ENCODE measurements at regions not wholly inside any gene's neighbourhood (a gene's known extent, or its start where the extent isn't known, plus 50 kb on each side); places are given as distances from the start of the nearest gene placed in this dataset.
"Not testable (repeated sequence)": the region's sequence is repeated elsewhere in the genome, so short reads cannot be mapped to it uniquely, and the experiment has no call there.

- no peak for DNase-seq (ENCODE audit: low read depth)
These were observed 992.6 kb downstream of the PCDH9 start for GRCh38 chr13:66237411-66238062.

- no peak for DNase-seq (ENCODE audit: low read depth)
These were observed 996.0 kb downstream of the PCDH9 start for GRCh38 chr13:66234159-66234558.

- not testable (repeated sequence) for DNase-seq (ENCODE audit: low read depth)
These were observed 998.2 kb downstream of the PCDH9 start for GRCh38 chr13:66231958-66232357.

GRCh38 chr13:66225072-66225471, 1005.1 kb downstream of the PCDH9 start:
- DNase-seq (ENCODE audit: low read depth) = no peak

GRCh38 chr13:66224663-66225062, 1005.5 kb downstream of the PCDH9 start:
- DNase-seq (ENCODE audit: low read depth) = no peak

GRCh38 chr13:66222926-66223325, 1007.2 kb downstream of the PCDH9 start:
- no peak for DNase-seq (ENCODE audit: low read depth)

- DNase-seq (ENCODE audit: low read depth) = no peak
These were observed 1008.0 kb downstream of the PCDH9 start for GRCh38 chr13:66222127-66222526.

GRCh38 chr13:66219506-66219905, 1010.6 kb downstream of the PCDH9 start:
- DNase-seq (ENCODE audit: low read depth) = no peak

GRCh38 chr13:66218583-66218982, 1011.6 kb downstream of the PCDH9 start:
- DNase-seq (ENCODE audit: low read depth) = no peak

- DNase-seq (ENCODE audit: low read depth) = peak; percentile 3
These were observed 1013.4 kb downstream of the PCDH9 start for GRCh38 chr13:66216728-66217127.

GRCh38 chr13:66214467-66214866, 1015.7 kb downstream of the PCDH9 start:
- no peak for DNase-seq (ENCODE audit: low read depth)

GRCh38 chr13:66212511-66212910, 1017.6 kb downstream of the PCDH9 start:
- no peak for DNase-seq (ENCODE audit: low read depth)

GRCh38 chr13:66210677-66211076, 1019.5 kb downstream of the PCDH9 start:
- peak; percentile 79 for DNase-seq (ENCODE audit: low read depth)

- DNase-seq (ENCODE audit: low read depth) = no peak
These were observed 1021.5 kb downstream of the PCDH9 start for GRCh38 chr13:66208589-66208988.

- no peak for DNase-seq (ENCODE audit: low read depth)
These were observed 1022.5 kb downstream of the PCDH9 start for GRCh38 chr13:66207610-66208009.

GRCh38 chr13:66205807-66206206, 1024.3 kb downstream of the PCDH9 start:
- DNase-seq (ENCODE audit: low read depth) = no peak

- no peak for DNase-seq (ENCODE audit: low read depth)
These were observed 1029.6 kb downstream of the PCDH9 start for GRCh38 chr13:66200555-66200954.

- no peak for DNase-seq (ENCODE audit: low read depth)
These were observed 1034.9 kb downstream of the PCDH9 start for GRCh38 chr13:66195238-66195637.

- DNase-seq (ENCODE audit: low read depth) = no peak
These were observed 1040.2 kb downstream of the PCDH9 start for GRCh38 chr13:66189986-66190385.

GRCh38 chr13:66180836-66181235, 1049.3 kb downstream of the PCDH9 start:
- DNase-seq (ENCODE audit: low read depth) = peak; percentile 41

GRCh38 chr13:66171920-66172319, 1058.2 kb downstream of the PCDH9 start:
- no peak for DNase-seq (ENCODE audit: low read depth)

GRCh38 chr13:66162470-66162869, 1067.7 kb downstream of the PCDH9 start:
- no peak for DNase-seq (ENCODE audit: low read depth)

- no peak for DNase-seq (ENCODE audit: low read depth)
These were observed 1070.6 kb downstream of the PCDH9 start for GRCh38 chr13:66159511-66159910.

- DNase-seq (ENCODE audit: low read depth) = peak; percentile 54
These were observed 1075.2 kb downstream of the PCDH9 start for GRCh38 chr13:66154976-66155375.
